D721Med (cell line): ENCODE measurements at regions not wholly inside any gene's neighbourhood (a gene's known extent, or its start where the extent isn't known, plus 50 kb on each side); places are given as distances from the start of the nearest gene placed in this dataset.
"Not testable (repeated sequence)": the region's sequence is repeated elsewhere in the genome, so short reads cannot be mapped to it uniquely, and the experiment has no call there.

ENCODE experiments used
- DNase-seq: peaks from one replicate; pipeline ENCODE4 v3.0.0; 2011; ENCODE audit warnings: low spot score; ENCODE audit not compliant: insufficient read length
- FAIRE-seq: peaks from 2 replicates; lab custom pipeline; 2011; peaks lifted over from hg19 to GRCh38; lab: Jason Lieb, UNC
- TF ChIP-seq, protein P1 (sequence below): IDR thresholded peaks from 2 replicates; pipeline ENCODE4 v1.5.1; 2012; ENCODE audit warnings: mild to moderate bottlenecking, control low read depth; ENCODE audit not compliant: insufficient read depth; ENCODE audit errors: missing control alignments

DNA sequence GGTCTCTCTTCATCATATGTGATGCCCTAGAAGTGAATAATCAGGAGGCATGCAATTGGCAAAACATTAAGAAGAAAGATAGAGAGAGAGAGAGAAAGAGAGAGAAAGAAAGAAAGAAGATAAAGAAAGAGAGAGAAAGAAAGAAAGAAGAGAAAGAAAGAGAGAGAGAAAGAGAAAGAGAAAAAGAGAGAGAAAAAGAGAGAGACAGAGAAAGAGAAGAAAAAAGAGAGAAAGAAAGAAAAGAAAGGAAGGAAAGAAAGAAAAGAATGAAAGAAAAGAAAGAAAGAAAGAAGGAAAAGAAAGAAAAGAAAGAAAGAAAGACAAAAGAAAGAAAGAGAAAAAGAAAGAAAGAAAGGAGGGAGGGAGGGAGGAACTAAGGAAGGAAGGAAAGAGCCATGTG lies 318.9 kb downstream of the ICE1 start:
- DNase-seq (no peak), FAIRE-seq (no peak)
- TF ChIP-seq, protein P1, sequence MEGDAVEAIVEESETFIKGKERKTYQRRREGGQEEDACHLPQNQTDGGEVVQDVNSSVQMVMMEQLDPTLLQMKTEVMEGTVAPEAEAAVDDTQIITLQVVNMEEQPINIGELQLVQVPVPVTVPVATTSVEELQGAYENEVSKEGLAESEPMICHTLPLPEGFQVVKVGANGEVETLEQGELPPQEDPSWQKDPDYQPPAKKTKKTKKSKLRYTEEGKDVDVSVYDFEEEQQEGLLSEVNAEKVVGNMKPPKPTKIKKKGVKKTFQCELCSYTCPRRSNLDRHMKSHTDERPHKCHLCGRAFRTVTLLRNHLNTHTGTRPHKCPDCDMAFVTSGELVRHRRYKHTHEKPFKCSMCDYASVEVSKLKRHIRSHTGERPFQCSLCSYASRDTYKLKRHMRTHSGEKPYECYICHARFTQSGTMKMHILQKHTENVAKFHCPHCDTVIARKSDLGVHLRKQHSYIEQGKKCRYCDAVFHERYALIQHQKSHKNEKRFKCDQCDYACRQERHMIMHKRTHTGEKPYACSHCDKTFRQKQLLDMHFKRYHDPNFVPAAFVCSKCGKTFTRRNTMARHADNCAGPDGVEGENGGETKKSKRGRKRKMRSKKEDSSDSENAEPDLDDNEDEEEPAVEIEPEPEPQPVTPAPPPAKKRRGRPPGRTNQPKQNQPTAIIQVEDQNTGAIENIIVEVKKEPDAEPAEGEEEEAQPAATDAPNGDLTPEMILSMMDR: no peak

DNA sequence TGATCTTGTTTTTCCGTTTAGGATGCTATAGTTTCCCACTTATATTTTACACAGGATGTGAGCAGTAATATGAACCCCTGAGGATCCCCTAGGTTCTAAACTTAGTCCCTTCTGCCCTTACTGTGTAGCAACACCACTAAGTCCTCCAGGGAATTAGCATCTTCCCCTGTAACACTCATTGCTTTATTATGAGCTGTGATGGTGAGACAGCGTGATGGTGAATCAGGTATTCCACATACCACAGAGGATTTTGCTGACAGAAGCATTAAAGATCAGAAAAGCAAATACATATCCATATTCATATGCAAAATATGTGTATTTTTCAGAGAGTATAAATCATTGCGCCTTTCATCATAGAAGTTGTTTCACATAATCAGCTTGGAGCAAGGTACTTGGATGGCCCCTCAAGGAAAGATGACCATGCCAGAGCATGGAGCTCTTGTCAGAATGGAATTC lies 317.0 kb downstream of the ICE1 start:
- no peak for DNase-seq
- no peak for FAIRE-seq
- TF ChIP-seq, protein P1: no peak

DNA sequence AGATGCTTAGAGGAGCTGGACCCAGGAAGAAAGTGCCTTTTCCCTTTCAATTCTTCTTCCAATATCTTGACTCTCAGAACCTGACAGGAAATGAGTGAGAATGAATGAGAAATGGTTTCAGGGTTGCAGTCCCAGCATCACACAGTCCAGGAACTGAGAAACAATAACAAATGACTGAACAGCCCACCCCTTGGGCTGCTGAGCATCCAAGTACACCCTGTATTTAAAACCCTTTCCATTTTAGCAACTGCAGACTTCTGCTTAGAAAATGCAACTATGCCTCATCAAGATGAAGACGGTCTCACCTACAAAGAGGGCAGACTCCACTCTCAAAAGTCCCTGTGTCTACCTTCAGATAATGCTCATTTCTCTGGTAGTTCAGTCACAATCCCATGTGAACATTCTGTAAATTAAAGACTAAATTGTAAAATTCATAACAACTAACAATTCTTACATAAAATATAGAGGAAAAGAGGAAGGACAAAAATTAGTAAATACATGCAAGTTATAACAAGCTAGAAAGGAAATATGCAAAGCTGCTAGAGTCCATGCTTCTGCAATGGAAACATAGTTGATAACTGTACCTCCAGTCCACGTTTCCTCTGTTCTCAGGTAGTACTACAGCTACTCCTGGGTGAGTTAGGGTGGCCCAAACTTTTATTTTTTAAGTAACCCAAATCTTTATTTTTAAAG lies 316.5 kb downstream of the ICE1 start:
- no peak for FAIRE-seq

DNA sequence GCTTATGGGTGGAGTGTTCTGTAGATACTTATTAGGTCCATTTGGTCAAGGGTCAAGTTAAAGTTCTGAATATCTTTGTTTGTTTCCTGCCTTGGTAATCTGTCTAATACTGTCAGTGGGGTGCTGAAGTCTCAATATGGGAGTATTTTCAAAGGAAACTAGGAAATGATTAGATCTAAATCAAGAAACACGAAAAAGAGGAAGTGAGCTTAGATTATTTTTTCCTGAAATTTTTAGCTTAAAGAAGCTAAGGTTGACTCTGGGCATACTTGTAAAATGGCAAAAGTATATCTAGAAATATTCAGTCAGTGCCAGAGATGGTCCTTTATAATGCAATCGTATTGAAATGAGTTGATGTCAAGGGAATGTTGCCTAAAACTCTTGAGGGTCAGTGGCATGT lies 313.5 kb downstream of the ICE1 start:
- TF ChIP-seq, protein P1: no peak
- DNase-seq (no peak), FAIRE-seq (no peak)

More for the DNA sequence above, 316.5 kb downstream of the ICE1 start:
- DNase-seq: no peak
- TF ChIP-seq, protein P1: no peak

DNA sequence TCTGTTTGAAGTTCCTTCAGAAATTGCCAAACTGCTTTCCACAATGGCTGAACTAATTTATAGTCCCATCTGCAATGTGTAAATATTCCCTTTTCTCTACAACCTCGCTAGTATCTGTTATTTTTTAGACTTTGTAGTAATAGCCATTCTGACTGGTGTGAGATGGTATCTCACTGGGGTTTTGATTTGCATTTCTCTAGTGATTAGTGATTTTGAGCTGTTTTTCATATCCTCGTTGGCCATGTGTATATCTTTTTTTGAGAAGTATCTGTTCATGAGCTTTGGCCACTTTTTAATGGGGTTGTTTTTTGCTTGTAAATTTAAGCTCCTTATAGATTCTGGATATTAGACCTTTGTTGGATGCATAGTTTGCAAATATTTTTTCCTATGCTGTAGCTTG lies 310.6 kb downstream of the ICE1 start:
- not testable (repeated sequence) for DNase-seq, FAIRE-seq

DNA sequence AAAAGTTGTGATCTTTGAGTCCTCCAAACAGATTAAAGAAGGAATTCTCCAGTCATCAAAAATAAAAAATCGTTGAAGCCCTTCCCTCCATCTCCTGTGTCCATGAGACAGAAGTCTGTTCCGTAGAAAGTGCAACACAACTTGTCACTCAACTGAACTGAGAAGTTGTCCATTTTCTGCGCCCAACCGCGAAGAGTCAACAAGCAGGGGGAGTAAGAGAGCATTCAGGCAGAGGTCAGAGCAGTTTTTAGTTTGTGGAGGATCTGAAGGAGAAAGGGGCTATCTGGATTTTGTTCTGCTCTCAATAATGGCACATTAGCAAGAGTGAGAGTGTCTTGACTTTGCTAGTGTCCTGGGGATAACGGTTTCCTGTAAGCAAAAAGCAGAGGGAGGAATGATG lies 303.9 kb downstream of the ICE1 start:
- TF ChIP-seq, protein P1: no peak
- no peak for FAIRE-seq
- no peak for DNase-seq

DNA sequence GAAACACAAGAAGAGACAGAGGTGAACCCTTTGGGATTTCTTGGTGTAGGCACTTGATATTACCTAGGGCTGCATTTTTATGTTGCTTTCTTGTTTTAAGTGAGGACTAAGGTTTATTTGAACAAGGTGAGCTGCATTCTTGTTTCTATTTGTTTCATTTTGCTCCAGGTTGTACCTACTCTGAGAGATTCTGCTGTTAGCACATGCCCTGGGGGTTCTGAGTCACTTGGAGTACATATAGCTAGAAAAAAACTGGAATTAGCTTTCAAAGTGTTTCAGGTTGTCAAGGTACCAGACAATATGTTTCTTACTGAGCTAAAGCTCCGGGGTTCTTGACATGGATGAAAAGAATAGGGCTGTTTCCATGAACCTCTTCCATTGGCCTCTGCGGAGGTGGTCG lies 299.4 kb downstream of the ICE1 start:
- TF ChIP-seq, protein P1: no peak
- FAIRE-seq (no peak), DNase-seq (no peak)
